OCI-LY7 (cell line): ENCODE measurements at regions not wholly inside any gene's neighbourhood (a gene's known extent, or its start where the extent isn't known, plus 50 kb on each side); places are given as distances from the start of the nearest gene placed in this dataset.

Source experiments
- BruUV-seq: library from RNA; stranded (reverse); fragments of 400-500 nt; replicated peaks from 2 replicates; lab custom pipeline; 2021; lab: Mats Ljungman, UMichigan
- CTCF ChIA-PET: fragments of 300-600 bp; sonication (Branson Sonifier 250); formaldehyde crosslinking; loops from one replicate; lab custom pipeline; 2022; ENCODE audit warnings: antibody characterized with exemption; ENCODE audit not compliant: unreplicated experiment; lab: Charles Lee
- POLR2A ChIA-PET: fragments of 300-600 bp; sonication (Branson Sonifier 250); formaldehyde crosslinking; loops from one replicate; lab custom pipeline; 2022; ENCODE audit warnings: antibody characterized with exemption; lab: Charles Lee
- DNase-seq: peaks from one replicate; pipeline ENCODE4 v3.0.0-alpha.2; 2015; ENCODE audit warnings: low spot score
- H2AFZ ChIP-seq: fragments of 200-600 bp; sonication (generic), shearing (Covaris generic); 2 replicates; pipeline ENCODE4 v1.6.1; 2014; ENCODE audit warnings: mild to moderate bottlenecking, antibody characterized with exemption, low read length, moderate library complexity
- H3K27ac ChIP-seq: fragments of 200-600 bp; sonication (generic); 2 replicates; pipeline ENCODE4 v1.5.1; 2014; ENCODE audit warnings: mixed run types, low read depth, mild to moderate bottlenecking, moderate library complexity, low read length, inconsistent platforms; ENCODE audit not compliant: poor library complexity, severe bottlenecking
- H3K36me3 ChIP-seq: fragments of 200-600 bp; sonication (generic); 2 replicates; pipeline ENCODE4 v1.6.1; 2014; ENCODE audit warnings: mild to moderate bottlenecking, antibody characterized with exemption, low read length, moderate library complexity, mixed read lengths; ENCODE audit not compliant: insufficient read depth
- H3K4me1 ChIP-seq: fragments of 200-600 bp; sonication (generic); 2 replicates; pipeline ENCODE4 v1.5.1; 2014; ENCODE audit warnings: mild to moderate bottlenecking, low read length; ENCODE audit not compliant: insufficient read depth, poor library complexity, severe bottlenecking
- H3K4me2 ChIP-seq: fragments of 200-600 bp; sonication (generic); 2 replicates; pipeline ENCODE4 v1.6.1; 2014; ENCODE audit warnings: mild to moderate bottlenecking, low read length
- H3K4me3 ChIP-seq: fragments of 200-600 bp; sonication (generic); 2 replicates; pipeline ENCODE4 v1.5.1; 2014; ENCODE audit warnings: mild to moderate bottlenecking, low read depth, low read length; ENCODE audit not compliant: poor library complexity, severe bottlenecking
- H3K79me2 ChIP-seq: fragments of 200-600 bp; sonication (generic); 2 replicates; pipeline ENCODE4 v1.6.1; 2016; ENCODE audit warnings: low read depth, mild to moderate bottlenecking, low read length, moderate library complexity, mixed read lengths; ENCODE audit not compliant: insufficient read depth
- H3K9me2 ChIP-seq: fragments of 200-600 bp; sonication (generic); 2 replicates; pipeline ENCODE4 v1.6.1; 2016; ENCODE audit warnings: mild to moderate bottlenecking, low read length, mixed read lengths; ENCODE audit not compliant: insufficient read depth
- H3K9me3 ChIP-seq: fragments of 200-600 bp; sonication (generic); 2 replicates; pipeline ENCODE4 v1.6.1; 2014; ENCODE audit warnings: mild to moderate bottlenecking, mixed run types, low read length, mixed read lengths
- H4K20me1 ChIP-seq: fragments of 200-600 bp; sonication (generic); 2 replicates; pipeline ENCODE4 v1.6.1; 2014; ENCODE audit warnings: mild to moderate bottlenecking, antibody characterized with exemption, low read length, moderate library complexity, mixed read lengths; ENCODE audit not compliant: insufficient read depth
- CTCF ChIP-seq: fragments of 200-600 bp; sonication (generic); conservative IDR thresholded peaks from 2 replicates; pipeline ENCODE4 v1.5.1; 2014; ENCODE audit warnings: mild to moderate bottlenecking, antibody characterized with exemption, low read length, moderate library complexity, mixed read lengths
- EZH2phosphoT487 ChIP-seq: fragments of 200-600 bp; sonication (generic); IDR thresholded peaks from 2 replicates; pipeline ENCODE4 v1.6.1; 2018; ENCODE audit warnings: low read depth, borderline replicate concordance, mild to moderate bottlenecking, mixed run types, antibody characterized with exemption, low read length, moderate library complexity, mixed read lengths
- intact Hi-C: fragments of 100-400 bp; cut with micrococcal nuclease; formaldehyde crosslinking; loops from one replicate; pipeline ENCODE4 v1.10.0; 2022; ENCODE audit not compliant: unreplicated experiment
- small RNA-seq: library from RNA; depleted of rRNA; stranded (forward); fragments of <200 nt; gene quantifications from one replicate; pipeline ENCODE3, GENCODE V24; 2014

GRCh38 chr10:121422096-121422495 lies 176.1 kb downstream of the FGFR2 start:
- Histone ChIP-seq H3K79me2 (no peaks in the 10 kb centered on the region), H2AFZ (no peak overlapping the region), H3K4me2 (no peak overlapping the region), H3K4me1 (no peaks in the 10 kb centered on the region), H3K4me3 (no peak overlapping the region), H4K20me1 (no peaks in the 10 kb centered on the region), H3K9me2 (no peaks in the 10 kb centered on the region), H3K27ac (no peak overlapping the region), H3K36me3 (no peaks in the 10 kb centered on the region), H3K9me3 (no peaks in the 10 kb centered on the region)
- TF ChIP-seq EZH2phosphoT487 (no peak), CTCF (no peak)
- CTCF ChIA-PET = no interaction called here
- intact Hi-C loops = no loop called here
- POLR2A ChIA-PET = no interaction called here
- DNase-seq = no peak
- BruUV-seq = no TSS peak

GRCh38 chr10:121425623-121426022 lies 172.6 kb downstream of the FGFR2 start:
- H3K79me2 ChIP-seq = no peaks in the 10 kb centered on the region
- POLR2A ChIA-PET = no interaction called here

GRCh38 chr10:121426307-121426706 lies 171.9 kb downstream of the FGFR2 start:
- H4K20me1 ChIP-seq = no peaks in the 10 kb centered on the region
- H3K27ac ChIP-seq = no peak overlapping the region
- intact Hi-C loops = no loop called here
- TF ChIP-seq EZH2phosphoT487 (no peak), CTCF (no peak)
- ChIA-PET POLR2A (no interaction called here), CTCF (no interaction called here)
- DNase-seq = peak; percentile 11
- no peaks in the 10 kb centered on the region for H3K4me1 ChIP-seq
- no peaks in the 10 kb centered on the region for H3K79me2 ChIP-seq
- H3K36me3 ChIP-seq = no peaks in the 10 kb centered on the region
- H3K4me3 ChIP-seq = no peak overlapping the region
- H3K4me2 ChIP-seq = no peak overlapping the region
- no TSS peak for BruUV-seq
- no peaks in the 10 kb centered on the region for H3K9me2 ChIP-seq
- no peak overlapping the region for H2AFZ ChIP-seq
- no peaks in the 10 kb centered on the region for H3K9me3 ChIP-seq

More at GRCh38 chr10:121425623-121426022, 172.6 kb downstream of the FGFR2 start:
- H2AFZ ChIP-seq = no peak overlapping the region
- no peak for DNase-seq
- no peaks in the 10 kb centered on the region for H4K20me1 ChIP-seq
- H3K4me3 ChIP-seq = no peak overlapping the region
- no peaks in the 10 kb centered on the region for H3K4me1 ChIP-seq
- H3K27ac ChIP-seq = no peak overlapping the region
- no TSS peak for BruUV-seq
- TF ChIP-seq CTCF = no peak
- no peak for TF ChIP-seq EZH2phosphoT487
- no peaks in the 10 kb centered on the region for H3K9me2 ChIP-seq
- H3K9me3 ChIP-seq = no peaks in the 10 kb centered on the region
- intact Hi-C loops = no loop called here
- CTCF ChIA-PET = no interaction called here
- no peaks in the 10 kb centered on the region for H3K36me3 ChIP-seq
- H3K4me2 ChIP-seq = no peak overlapping the region

Small RNA genes in the stretch of these regions (small RNA-seq; reads per million reads assigned to genes)
- 0.16 reads per million for gene RN7SKP167
